Prostate gland (tissue), 2 donors: ENCODE measurements at regions not wholly inside any gene's neighbourhood (a gene's known extent, or its start where the extent isn't known, plus 50 kb on each side); places are given as distances from the start of the nearest gene placed in this dataset.

ENCODE experiments used
- POLR2A ChIP-seq: fragments of 450-650 bp; IDR thresholded peaks from one replicate; pipeline ENCODE4 v1.6.1; 2016; ENCODE audit warnings: antibody characterized with exemption, mild to moderate bottlenecking
- POLR2AphosphoS5 ChIP-seq: sonication (generic); formaldehyde crosslinking; IDR thresholded peaks from one replicate; pipeline ENCODE4 v1.6.1; 2017; ENCODE audit warnings: antibody characterized with exemption
- TF ChIP-seq, protein P1 (sequence below), 4 experiments: fragments of 200-600 bp in 2 of 4; fragments of 450-650 bp in 2 of 4; sonication (generic) in 2 of 4; IDR thresholded peaks; 1 replicate in 3 of 4; 2 replicates in 1 of 4; pipeline ENCODE4 v1.5.1; 2016 to 2019; ENCODE audit warnings: antibody characterized with exemption in 4 of 4, mild to moderate bottlenecking in 2 of 4, moderate library complexity in 2 of 4

GRCh38 chr4:105014635-105015034, 132.0 kb upstream of the TET2 start:
- TF ChIP-seq, protein P1, sequence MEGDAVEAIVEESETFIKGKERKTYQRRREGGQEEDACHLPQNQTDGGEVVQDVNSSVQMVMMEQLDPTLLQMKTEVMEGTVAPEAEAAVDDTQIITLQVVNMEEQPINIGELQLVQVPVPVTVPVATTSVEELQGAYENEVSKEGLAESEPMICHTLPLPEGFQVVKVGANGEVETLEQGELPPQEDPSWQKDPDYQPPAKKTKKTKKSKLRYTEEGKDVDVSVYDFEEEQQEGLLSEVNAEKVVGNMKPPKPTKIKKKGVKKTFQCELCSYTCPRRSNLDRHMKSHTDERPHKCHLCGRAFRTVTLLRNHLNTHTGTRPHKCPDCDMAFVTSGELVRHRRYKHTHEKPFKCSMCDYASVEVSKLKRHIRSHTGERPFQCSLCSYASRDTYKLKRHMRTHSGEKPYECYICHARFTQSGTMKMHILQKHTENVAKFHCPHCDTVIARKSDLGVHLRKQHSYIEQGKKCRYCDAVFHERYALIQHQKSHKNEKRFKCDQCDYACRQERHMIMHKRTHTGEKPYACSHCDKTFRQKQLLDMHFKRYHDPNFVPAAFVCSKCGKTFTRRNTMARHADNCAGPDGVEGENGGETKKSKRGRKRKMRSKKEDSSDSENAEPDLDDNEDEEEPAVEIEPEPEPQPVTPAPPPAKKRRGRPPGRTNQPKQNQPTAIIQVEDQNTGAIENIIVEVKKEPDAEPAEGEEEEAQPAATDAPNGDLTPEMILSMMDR (IDR thresholded peaks at IDR 0.05), result no peak
- TF ChIP-seq POLR2A, result no peak
- no peak for TF ChIP-seq POLR2AphosphoS5
